HG02623 (cell line): ENCODE measurements at regions not wholly inside any gene's neighbourhood (a gene's known extent, or its start where the extent isn't known, plus 50 kb on each side); places are given as distances from the start of the nearest gene placed in this dataset.

ENCODE experiments used
- ATAC-seq: cut with Tn5 transposase; IDR thresholded peaks from one replicate; pipeline ENCODE4 v1.9.1; 2021; ENCODE audit warnings: moderate library complexity; ENCODE audit not compliant: unreplicated experiment

DNA sequence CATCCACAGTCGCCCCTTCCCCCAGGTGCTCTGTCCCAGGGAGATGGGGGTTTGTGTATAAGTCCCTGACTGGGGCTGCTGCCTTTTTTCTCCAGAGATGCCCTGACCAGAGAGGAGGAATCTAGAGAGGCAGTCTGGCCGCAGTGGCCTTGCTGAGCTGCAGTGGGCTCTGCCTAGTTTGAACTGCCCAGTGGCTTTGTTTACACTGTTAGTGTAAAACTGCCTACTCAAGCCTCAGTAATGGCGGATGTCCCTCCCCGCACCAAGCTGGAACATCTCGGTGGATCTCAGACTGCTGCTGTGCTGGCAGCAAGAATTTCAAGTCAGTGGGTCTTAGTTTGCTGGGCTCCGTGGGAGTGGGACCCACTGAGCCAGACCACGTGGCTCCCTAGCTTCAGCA lies 102.6 kb upstream of the GIMD1 start:
- no peak for ATAC-seq

DNA sequence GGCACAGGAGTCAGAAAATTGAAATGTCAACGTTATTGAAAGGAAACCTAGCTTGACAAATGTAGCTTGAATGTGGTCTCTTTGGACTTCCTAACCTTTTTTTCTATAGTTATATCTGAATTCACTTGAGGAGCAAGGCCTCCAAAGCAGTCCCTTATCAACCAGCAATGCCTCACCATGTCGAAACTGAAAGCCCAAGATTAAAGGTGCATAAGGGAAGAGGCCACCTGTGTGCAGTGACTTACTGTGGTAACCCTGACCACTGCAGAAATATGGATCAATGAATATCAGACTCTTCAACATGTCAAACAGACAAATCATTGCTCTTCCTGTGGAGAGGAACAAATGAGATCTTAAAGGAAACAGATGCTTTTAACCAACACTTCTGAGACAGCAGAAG lies 95.0 kb upstream of the GIMD1 start:
- ATAC-seq, result no peak

DNA sequence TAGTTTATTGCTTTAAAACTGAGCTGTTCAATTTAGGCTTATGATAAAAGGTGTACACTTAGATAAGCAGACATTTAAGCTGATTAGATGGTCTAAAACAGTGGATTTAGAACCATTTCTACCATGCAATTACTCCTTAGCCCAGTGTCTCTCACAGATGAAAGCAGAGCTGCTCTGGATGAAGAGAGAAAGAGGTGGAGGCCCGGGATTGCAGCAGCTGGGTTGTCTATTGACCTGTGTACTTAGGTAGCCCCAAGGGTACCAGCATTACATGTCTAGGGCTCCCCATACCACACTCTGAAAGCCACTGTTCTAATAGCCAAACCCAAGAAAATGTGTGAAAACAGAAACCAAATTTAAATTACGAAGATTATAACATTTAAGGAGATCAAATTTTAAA lies 86.0 kb upstream of the GIMD1 start:
- ATAC-seq, result no peak

DNA sequence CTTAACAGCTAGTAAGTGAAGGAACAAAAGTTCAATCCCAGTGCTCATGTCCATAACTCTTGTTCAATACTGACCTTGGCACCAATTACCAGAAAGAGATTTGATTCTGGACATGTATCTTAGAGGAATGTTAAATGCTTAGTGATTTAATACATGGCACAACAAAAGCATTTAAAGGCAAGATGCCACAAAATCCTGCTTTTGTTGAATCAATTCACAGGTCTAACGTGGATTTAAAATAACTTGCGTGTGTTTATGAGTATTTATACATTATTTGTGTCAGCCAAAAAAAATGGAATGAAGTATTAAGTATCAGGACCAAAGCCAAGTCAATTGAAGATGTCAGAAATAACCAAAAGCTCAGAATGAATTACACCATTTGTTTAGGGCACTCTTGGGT lies 85.4 kb upstream of the GIMD1 start:
- no peak for ATAC-seq

DNA sequence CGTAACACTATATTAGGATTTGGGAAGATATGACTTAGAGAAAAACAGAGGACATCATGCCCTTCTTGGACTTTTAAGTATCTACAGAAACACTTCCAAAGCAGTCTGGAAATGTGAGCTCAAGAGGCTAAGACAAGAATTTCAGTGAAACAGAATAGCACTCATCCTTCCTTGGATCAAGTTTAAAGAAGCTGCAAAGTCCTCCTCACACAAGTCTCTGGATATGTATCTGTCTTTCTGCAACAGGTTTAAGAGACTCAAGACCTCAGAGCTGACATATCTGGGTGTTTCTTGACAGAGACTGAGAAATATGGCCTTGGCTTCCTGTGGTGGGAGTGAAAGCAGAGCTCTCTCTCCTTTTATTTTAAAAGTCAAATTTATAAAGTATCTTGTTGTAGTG lies 82.5 kb upstream of the GIMD1 start:
- ATAC-seq, result no peak

DNA sequence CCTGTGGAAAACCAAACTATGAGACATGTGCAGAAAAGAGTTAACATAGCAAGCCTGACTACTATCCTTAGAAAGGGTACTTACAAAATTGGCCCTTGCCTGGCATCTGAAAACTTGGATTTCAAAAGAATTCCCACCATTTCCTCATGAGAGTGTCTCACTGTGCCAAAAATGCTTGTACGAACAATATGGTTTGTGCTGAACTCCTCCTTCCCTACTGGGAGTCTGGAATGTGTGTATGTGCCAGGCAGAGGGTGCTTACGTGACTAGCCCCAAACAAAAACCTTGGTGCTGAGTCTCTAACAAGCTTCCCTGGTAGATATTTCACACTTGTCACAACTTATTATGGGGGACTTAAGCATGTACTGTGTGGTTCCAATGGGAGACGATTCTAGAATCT lies 81.7 kb upstream of the GIMD1 start:
- ATAC-seq, result no peak

DNA sequence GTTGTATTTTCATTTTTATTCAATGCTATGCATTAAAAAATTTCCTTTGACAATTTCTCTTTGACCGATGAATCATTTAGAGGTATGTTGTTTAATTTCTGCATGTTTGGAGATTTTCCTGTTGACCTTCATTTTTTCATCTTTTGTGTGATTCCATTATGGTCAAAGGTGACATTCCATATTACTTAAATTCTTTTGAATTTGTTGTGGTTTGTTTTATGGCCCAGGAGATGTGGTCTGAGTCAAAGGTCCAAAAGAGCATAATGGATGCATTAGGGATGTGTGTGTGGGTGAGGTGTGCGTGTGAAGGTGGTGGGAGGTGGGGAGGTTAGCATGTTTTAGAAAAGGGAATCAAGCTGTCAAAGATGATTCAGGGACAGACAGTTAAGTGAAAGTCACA lies 76.0 kb upstream of the GIMD1 start:
- ATAC-seq, result no peak

DNA sequence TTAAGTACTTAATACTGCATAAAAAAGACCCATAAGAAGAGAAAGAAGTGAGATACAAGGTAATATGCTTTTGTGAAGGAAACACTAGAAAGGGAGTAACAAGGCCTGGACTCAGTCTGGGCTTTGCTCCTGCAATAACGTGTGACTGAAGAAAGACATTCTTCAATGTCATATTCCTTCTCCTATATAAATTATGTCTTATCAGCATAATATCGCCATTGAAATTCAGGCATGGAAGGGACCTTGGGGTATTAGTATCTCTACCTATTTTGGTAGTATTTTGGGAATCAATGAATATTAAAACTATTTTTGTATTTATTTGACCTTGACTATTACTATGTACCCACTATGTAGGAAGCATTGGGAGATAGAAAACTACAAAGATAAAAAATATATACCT lies 62.2 kb upstream of the GIMD1 start:
- ATAC-seq, result no peak

DNA sequence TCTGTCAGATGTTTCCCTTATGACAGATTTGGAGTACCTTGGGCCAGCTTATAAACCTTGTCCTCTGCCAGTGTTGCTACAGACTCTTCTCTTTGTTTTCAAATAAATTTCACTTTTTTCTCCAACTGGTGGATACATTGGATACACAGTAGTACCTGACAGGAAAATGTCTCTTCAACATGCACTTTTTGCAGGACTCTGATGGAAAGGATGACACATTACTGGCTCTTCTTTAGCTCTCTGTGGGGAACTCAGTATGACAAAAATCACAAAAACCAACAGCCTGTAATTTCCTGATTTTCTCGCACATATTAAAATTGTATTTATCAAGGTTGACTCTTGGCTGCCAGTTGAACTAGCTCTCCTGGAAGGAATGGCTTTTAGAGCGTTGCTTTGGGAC lies 61.3 kb upstream of the GIMD1 start:
- no peak for ATAC-seq

DNA sequence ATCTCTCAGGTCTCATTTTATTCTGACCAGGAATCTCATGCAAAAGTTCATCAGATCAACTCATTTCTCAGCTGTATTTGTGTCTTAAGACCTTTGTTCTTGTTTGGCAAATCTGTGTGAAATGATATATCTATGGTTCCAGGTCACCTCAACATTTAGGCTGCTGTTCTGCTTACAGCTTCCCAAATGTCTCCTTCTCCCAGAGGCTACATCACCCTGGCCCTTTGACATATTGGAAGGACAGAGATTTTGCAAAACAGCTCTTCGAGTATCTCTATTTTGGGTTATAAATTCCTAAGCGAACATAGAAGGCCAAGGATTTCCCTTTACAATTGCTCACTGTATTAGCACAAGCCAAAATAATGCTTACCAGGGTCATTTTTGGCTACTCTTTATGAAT lies 57.5 kb upstream of the GIMD1 start:
- no peak for ATAC-seq

DNA sequence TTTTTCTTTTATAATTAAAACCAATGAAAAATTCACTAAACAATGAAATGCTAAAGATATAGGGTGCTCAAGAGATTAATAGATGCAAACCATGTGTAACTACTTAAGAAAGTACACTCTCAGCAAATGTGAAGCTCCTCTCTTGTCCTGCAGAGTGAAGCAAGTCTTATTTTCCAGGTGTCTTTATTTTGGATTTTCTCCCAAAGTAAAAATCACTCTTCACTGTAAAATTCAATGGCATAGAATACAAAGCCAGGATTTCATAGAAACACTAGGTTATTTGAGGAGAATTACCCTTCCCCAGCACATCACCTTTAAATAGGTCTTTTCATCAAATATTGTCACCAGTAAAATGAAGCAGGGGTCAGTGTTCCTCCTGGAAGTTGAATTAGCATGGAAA lies 57.0 kb upstream of the GIMD1 start:
- ATAC-seq, result no peak

DNA sequence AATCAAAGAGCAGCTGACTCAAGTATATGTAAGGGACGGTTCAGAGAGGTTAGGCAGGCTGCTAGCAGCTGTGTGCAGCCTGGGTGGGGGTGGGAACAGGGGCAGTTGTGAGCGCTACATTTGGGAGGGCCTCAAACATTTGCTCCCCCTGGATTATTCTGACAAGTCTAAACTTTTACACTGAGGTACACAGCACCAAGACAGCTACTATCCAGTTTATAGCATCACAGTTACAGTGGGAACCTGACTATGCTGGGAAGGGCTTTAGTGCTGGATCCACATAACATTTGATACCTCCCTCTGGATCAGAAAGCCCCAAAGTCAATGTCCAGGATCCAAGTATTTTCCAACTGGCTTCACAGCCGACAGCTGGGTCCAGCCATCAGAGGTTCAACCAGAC lies 55.8 kb upstream of the GIMD1 start:
- ATAC-seq, result no peak

DNA sequence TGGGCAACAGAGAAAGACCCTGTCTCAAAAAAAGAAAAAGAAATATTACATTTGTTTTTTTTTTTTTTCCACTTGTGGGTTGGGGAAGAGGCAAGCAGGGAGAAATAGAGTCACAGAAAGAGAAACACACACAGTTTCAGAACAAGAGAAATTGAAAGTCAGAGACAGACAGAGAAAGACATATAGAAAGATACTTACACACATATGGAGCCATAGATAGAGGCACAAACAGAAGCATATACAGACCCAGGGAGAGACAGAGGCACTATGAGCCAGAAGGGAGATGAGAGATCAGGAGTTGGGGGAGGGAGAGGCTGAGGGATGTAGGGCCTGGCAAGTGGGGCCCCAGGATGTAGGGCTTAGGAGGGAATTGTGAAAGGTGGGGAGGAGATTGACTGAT lies 55.2 kb upstream of the GIMD1 start:
- ATAC-seq, result no peak

DNA sequence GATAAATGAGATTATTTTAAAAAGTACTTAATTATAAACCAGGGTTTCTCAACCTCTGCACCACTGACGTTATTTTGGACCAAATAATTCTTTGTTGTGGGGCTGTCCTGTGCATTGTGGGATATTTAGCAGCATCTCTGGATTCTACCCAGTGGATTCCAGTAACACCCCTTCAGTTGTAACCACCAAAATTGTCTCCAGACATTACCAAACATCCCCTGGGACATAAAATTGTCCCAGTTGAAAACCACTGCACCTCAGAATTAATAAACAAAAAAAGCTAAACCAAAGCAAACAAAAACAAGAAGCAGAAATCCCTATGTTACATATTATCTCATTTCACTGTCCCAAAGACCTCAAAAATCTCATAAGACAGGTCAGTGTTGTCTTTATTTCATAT lies 54.2 kb upstream of the GIMD1 start:
- no peak for ATAC-seq

DNA sequence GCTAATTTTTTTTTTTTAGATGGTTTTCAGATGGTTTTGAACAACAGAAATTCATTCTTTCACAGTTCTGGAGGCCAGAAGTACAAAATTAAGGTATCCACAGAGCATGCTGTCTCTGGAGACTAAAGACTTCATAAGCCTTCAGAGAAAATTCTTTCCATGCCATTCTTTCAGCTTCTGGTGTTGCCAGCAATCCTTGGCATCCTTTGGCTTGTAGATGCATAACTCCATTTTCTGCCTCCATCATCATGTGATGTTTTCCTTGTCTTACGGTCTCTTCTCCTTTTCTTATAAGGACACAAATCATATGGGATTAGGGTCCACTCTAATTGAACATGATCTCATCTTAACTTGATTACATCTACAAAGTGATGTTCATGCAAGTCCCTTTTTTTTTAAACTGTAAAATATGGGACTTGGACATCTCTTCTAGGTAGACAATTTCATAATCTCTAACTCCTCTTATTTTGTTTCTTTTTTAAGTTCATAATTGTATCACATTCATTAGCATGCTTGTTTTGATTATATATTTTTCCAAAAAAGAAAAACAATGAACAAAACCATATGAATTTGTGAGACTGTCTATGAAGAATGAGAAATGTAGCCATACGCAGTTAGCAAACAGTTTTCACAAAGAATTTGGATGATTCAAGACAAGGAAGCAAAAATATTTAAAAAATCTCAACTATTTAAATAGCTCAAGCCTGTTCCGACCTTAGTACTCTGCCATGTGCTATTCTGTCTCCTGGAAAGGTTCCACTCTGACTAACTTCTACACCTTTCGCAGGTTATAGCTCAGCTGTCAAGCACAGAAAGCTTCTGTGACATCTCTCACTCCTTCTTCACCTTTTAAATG lies 53.1 kb upstream of the GIMD1 start:
- no peak for ATAC-seq

DNA sequence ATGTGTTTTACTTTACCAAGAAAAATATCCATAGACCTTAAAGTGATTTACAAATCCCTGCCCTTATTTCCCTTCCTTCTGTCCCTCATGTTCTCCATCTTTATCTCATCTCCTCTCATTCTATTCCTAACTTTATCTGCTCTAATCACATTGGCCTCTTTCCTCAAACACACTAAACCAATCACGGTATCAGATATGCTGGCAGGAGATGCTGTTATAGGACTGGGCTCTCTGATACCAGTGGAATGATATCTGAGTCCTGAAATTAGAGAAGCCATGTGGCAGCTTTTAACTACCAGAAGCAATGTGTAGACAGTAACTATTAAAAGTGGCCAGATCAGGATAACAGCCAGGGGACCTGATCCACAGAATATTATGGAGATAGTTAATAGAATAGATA lies 49.9 kb upstream of the GIMD1 start:
- no peak for ATAC-seq
